Progenitor cell of endocrine pancreas (in vitro differentiated cells): ENCODE measurements at regions not wholly inside any gene's neighbourhood (a gene's known extent, or its start where the extent isn't known, plus 50 kb on each side); places are given as distances from the start of the nearest gene placed in this dataset.
"Not testable (repeated sequence)": the region's sequence is repeated elsewhere in the genome, so short reads cannot be mapped to it uniquely, and the experiment has no call there.

Source experiments
- DNase-seq: peaks from one replicate; pipeline ENCODE4 v3.0.0; 2021; ENCODE audit warnings: low spot score; ENCODE audit not compliant: unreplicated experiment
- H3K27ac Mint-ChIP-seq: 2 replicates; pipeline ENCODE4 v1.8.0; 2021; ENCODE audit warnings: mild to moderate bottlenecking, moderate library complexity, mixed read lengths
- H3K27me3 Mint-ChIP-seq: 2 replicates; pipeline ENCODE4 v1.8.0; 2021; ENCODE audit warnings: mixed read lengths
- H3K36me3 Mint-ChIP-seq: 2 replicates; pipeline ENCODE4 v1.8.0; 2022; ENCODE audit warnings: mixed read lengths; ENCODE audit not compliant: insufficient read depth
- H3K4me1 Mint-ChIP-seq: 2 replicates; pipeline ENCODE4 v1.8.0; 2021; ENCODE audit warnings: low read depth, mixed read lengths
- H3K4me3 Mint-ChIP-seq: 2 replicates; pipeline ENCODE4 v1.8.0; 2021; ENCODE audit warnings: low read depth, mild to moderate bottlenecking, moderate library complexity, mixed read lengths
- H3K9me3 Mint-ChIP-seq: 2 replicates; pipeline ENCODE4 v1.8.0; 2021; ENCODE audit warnings: low read depth, mixed read lengths
- TF ChIP-seq, protein P1 (sequence below): fragments of 200-600 bp; sonication (generic); IDR thresholded peaks from one replicate; pipeline ENCODE4 v1.5.0; 2021; ENCODE audit warnings: antibody characterized with exemption, mild to moderate bottlenecking; ENCODE audit not compliant: unreplicated experiment

DNA sequence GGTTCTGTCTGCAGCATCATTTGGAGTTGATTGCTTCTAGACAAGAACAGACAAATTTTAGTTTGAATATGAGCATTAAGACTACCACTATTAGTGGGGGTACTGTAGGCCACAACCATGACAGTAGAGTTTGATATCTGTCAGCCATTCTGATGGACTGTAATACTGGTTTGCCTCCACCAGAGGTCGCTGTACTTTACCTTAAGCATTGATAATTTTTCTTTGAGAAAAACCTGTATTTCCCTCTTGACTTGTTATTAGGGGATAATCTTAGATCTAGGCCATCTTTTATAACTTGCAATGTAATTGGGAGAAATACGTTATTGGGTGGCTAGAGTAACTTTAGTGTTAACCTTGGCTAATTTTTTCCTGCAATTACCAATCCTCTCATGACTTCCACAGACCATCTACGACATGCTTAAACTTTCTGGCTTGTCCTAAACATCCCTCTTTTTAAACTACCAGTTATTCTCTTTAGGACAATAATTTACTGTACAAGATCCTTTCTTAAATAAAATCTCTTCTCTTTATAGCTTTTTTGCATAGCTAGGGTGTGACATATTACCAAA lies 562.4 kb downstream of the MAGEB5 start:
- H3K9me3 Mint-ChIP-seq, result peaks cover 45% of the 10 kb centered on the region
- H3K27me3 Mint-ChIP-seq, result no peaks in the 10 kb centered on the region
- no peaks in the 10 kb centered on the region for H3K4me1 Mint-ChIP-seq
- peaks cover 2% of the 10 kb centered on the region for H3K36me3 Mint-ChIP-seq
- H3K4me3 Mint-ChIP-seq, result no peak overlapping the region
- DNase-seq, result no peak
- no peak overlapping the region for H3K27ac Mint-ChIP-seq
- TF ChIP-seq, protein P1, sequence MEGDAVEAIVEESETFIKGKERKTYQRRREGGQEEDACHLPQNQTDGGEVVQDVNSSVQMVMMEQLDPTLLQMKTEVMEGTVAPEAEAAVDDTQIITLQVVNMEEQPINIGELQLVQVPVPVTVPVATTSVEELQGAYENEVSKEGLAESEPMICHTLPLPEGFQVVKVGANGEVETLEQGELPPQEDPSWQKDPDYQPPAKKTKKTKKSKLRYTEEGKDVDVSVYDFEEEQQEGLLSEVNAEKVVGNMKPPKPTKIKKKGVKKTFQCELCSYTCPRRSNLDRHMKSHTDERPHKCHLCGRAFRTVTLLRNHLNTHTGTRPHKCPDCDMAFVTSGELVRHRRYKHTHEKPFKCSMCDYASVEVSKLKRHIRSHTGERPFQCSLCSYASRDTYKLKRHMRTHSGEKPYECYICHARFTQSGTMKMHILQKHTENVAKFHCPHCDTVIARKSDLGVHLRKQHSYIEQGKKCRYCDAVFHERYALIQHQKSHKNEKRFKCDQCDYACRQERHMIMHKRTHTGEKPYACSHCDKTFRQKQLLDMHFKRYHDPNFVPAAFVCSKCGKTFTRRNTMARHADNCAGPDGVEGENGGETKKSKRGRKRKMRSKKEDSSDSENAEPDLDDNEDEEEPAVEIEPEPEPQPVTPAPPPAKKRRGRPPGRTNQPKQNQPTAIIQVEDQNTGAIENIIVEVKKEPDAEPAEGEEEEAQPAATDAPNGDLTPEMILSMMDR, result peak; percentile 6

DNA sequence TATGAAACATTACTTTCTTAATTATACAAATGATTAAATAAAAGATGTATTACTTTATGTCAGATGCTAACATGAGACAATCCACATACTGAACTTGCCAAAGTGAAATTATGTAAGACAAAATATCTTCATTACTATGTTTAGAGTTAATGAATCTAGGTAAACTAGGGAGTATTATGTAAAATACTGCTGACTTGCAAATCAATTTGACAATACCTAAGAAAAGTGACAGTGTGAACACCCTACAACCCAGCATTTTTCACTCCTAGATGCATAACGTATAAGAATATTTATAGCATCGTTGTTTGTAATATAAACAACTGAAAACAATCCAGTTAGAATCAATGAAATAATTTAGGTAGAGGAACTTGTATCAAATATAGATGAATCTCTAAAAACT lies 546.3 kb downstream of the MAGEB5 start:
- DNase-seq, result no peak
- H3K36me3 Mint-ChIP-seq, result no peaks in the 10 kb centered on the region

DNA sequence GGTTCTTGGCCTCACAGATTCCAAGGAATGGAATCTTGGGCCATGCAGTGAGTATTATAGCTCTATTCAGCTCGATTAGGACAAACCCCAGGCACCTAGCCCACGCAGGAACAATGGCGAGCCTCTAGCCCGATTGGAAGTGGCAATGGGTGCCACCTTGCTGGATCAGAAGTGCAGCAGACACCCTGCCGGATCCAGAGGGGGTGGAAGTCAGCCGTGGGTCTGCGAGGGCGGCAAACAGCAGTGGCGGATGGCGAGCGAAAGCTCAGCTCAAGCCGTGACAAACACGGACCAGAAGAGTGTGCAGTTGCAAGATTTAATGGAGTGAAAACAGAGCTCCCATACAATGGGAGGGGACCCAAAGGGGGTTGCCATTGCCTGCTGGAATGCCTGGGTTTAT lies 539.8 kb downstream of the MAGEB5 start:
- H3K9me3 Mint-ChIP-seq, result peaks cover 25% of the 10 kb centered on the region
- DNase-seq, H3K4me3 Mint-ChIP-seq, H3K27ac Mint-ChIP-seq, H3K36me3 Mint-ChIP-seq, H3K4me1 Mint-ChIP-seq, H3K27me3 Mint-ChIP-seq: not testable (repeated sequence)

More for the DNA sequence above, 546.3 kb downstream of the MAGEB5 start:
- Mint-ChIP-seq H3K27me3 (no peaks in the 10 kb centered on the region), H3K4me3 (no peak overlapping the region), H3K27ac (no peak overlapping the region), H3K9me3 (peaks cover 12% of the 10 kb centered on the region), H3K4me1 (no peaks in the 10 kb centered on the region)
- TF ChIP-seq, protein P1, result no peak

DNA sequence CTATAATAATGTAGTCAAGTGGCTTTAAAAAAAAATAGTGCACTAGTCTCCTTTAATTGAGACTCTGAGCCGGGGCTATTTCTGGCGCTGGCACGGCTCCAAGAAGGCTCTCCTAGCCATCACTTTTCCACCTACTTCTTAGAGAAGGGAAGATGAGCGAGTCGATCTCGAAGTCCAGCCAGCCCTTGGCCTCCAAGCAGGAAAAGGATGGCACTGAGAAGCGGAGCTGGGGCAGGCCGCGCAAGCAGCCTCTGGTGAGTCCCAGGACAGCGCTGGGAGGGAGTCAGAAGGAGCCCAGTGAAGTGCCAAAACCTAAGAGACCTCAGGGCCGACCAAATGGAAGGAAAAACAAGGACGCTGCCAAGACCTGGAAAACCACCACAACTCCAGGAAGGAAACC lies 531.9 kb downstream of the MAGEB5 start:
- Mint-ChIP-seq H3K4me1 (no peaks in the 10 kb centered on the region), H3K36me3 (peaks cover 2% of the 10 kb centered on the region), H3K9me3 (peaks cover 26% of the 10 kb centered on the region), H3K4me3 (no peak overlapping the region), H3K27ac (no peak overlapping the region), H3K27me3 (no peaks in the 10 kb centered on the region)
- TF ChIP-seq, protein P1, result no peak
- no peak for DNase-seq

GRCh38 chrX:26722666-26723428 lies 506.9 kb downstream of the MAGEB5 start:
- Mint-ChIP-seq H3K4me3 (no peak overlapping the region), H3K27me3 (no peaks in the 10 kb centered on the region), H3K4me1 (no peaks in the 10 kb centered on the region), H3K9me3 (peaks cover 17% of the 10 kb centered on the region), H3K36me3 (no peaks in the 10 kb centered on the region), H3K27ac (no peak overlapping the region)
- no peak for DNase-seq
- TF ChIP-seq, protein P1, result no peak

DNA sequence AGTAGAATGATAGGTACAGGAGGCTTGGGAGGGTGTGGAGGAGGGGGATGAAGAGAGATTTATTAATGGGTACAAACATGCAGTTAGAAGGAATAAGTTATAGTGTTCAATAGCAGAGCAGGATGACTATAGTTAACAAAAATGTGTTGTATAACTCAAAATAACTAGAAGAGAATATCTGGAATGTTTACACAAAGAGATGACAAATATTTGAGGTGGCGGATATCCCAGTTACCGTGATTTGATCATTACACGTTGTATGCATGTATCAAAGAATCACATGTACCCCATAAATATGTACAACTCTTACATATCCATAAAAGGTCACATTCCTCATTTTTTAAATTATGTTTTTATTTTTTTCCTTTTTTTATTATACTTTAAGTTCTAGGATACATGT lies 456.6 kb downstream of the MAGEB5 start:
- H3K4me1 Mint-ChIP-seq, result no peaks in the 10 kb centered on the region
- DNase-seq, result no peak
- peaks cover 29% of the 10 kb centered on the region for H3K9me3 Mint-ChIP-seq
- TF ChIP-seq, protein P1, result no peak
- H3K4me3 Mint-ChIP-seq, result no peak overlapping the region
- peaks cover 1% of the 10 kb centered on the region for H3K36me3 Mint-ChIP-seq
- no peaks in the 10 kb centered on the region for H3K27me3 Mint-ChIP-seq
- no peak overlapping the region for H3K27ac Mint-ChIP-seq
